DMS 273 (cell line): ENCODE measurements at regions not wholly inside any gene's neighbourhood (a gene's known extent, or its start where the extent isn't known, plus 50 kb on each side); places are given as distances from the start of the nearest gene placed in this dataset.

Experiments
- DNase-seq: peaks from one replicate; lab custom pipeline; 2025; ENCODE audit not compliant: unreplicated experiment; lab: John Stamatoyannopoulos, UW

GRCh38 chr13:85742355-85742754 is 56.9 kb downstream of the SLITRK6 start:
- no peak for DNase-seq

GRCh38 chr13:85741017-85741416 is 58.2 kb downstream of the SLITRK6 start:
- no peak for DNase-seq

GRCh38 chr13:85738696-85739320 is 60.4 kb downstream of the SLITRK6 start:
- DNase-seq: no peak

- DNase-seq: no peak
Measured at GRCh38 chr13:85737952-85738351, 61.3 kb downstream of the SLITRK6 start.

- DNase-seq: no peak
Measured at GRCh38 chr13:85729296-85729695, 69.9 kb downstream of the SLITRK6 start.

- DNase-seq: no peak
Measured at GRCh38 chr13:85728811-85729210, 70.4 kb downstream of the SLITRK6 start.

- no peak for DNase-seq
Measured at GRCh38 chr13:85725433-85725832, 73.8 kb downstream of the SLITRK6 start.

- no peak for DNase-seq
Measured at GRCh38 chr13:85724546-85725432, 74.4 kb downstream of the SLITRK6 start.

- no peak for DNase-seq
Measured at GRCh38 chr13:85719749-85720148, 79.5 kb downstream of the SLITRK6 start.

- DNase-seq: no peak
Measured at GRCh38 chr13:85717921-85718320, 81.3 kb downstream of the SLITRK6 start.

GRCh38 chr13:85710545-85710944 is 88.7 kb downstream of the SLITRK6 start:
- DNase-seq: no peak

- DNase-seq: no peak
Measured at GRCh38 chr13:85709721-85710120, 89.5 kb downstream of the SLITRK6 start.

GRCh38 chr13:85709072-85709471 is 90.1 kb downstream of the SLITRK6 start:
- no peak for DNase-seq

GRCh38 chr13:85700906-85701305 is 98.3 kb downstream of the SLITRK6 start:
- no peak for DNase-seq

GRCh38 chr13:85698256-85698655 is 101.0 kb downstream of the SLITRK6 start:
- DNase-seq: no peak

- no peak for DNase-seq
Measured at GRCh38 chr13:85694992-85695391, 104.2 kb downstream of the SLITRK6 start.

- DNase-seq: no peak
Measured at GRCh38 chr13:85693889-85694511, 105.2 kb downstream of the SLITRK6 start.

- DNase-seq: no peak
Measured at GRCh38 chr13:85690368-85690767, 108.9 kb downstream of the SLITRK6 start.

- DNase-seq: no peak
Measured at GRCh38 chr13:85685436-85685835, 113.8 kb downstream of the SLITRK6 start.

- DNase-seq: no peak
Measured at GRCh38 chr13:85675151-85675907, 123.9 kb downstream of the SLITRK6 start.

GRCh38 chr13:85671336-85671735 is 127.9 kb downstream of the SLITRK6 start:
- no peak for DNase-seq
